SK-N-SH (cell line): ENCODE measurements at regions not wholly inside any gene's neighbourhood (a gene's known extent, or its start where the extent isn't known, plus 50 kb on each side); places are given as distances from the start of the nearest gene placed in this dataset.

ENCODE experiments used
- CTCF ChIA-PET: fragments of 300-600, 350-600 bp; formaldehyde crosslinking; extraction: SDS; loops from one replicate; lab custom pipeline; 2021; lab: Yijun Ruan, JAX
- POLR2A ChIA-PET: fragments of 350-600 bp; sonication (Branson Sonifier 250); formaldehyde crosslinking; extraction: SDS; loops from one replicate; lab custom pipeline; 2020; ENCODE audit warnings: antibody characterized with exemption, inconsistent platforms; lab: Yijun Ruan, JAX
- DNase-seq: peaks from one replicate; pipeline ENCODE4 v3.0.0; 2012
- H2AFZ ChIP-seq: fragments of 200-600 bp; sonication (generic); 2 replicates; pipeline ENCODE4 v1.8.1; 2016; ENCODE audit warnings: antibody characterized with exemption, mild to moderate bottlenecking, low read depth
- H3F3A ChIP-seq: fragments of 200-600 bp; sonication (generic); replicated peaks from 2 replicates; pipeline ENCODE3; 2016; ENCODE audit warnings: antibody characterized with exemption, mild to moderate bottlenecking; ENCODE audit not compliant: insufficient read depth
- H3K27ac ChIP-seq, 2 experiments: fragments of 200-500 bp in 1 of 2; fragments of 200-600 bp in 1 of 2; sonication (Bioruptor generic) in 1 of 2; sonication (generic), shearing (Covaris generic) in 1 of 2; 2 replicates each; pipeline versions ENCODE4 v1.5.1 to v1.6.1; 2014 to 2016; ENCODE audit warnings: low read depth in 2 of 2, inconsistent platforms in 1 of 2, low read length in 1 of 2, mild to moderate bottlenecking in 1 of 2, mixed read lengths in 1 of 2
- H3K27me3 ChIP-seq: fragments of 200-600 bp; sonication (generic), shearing (Covaris generic); 2 replicates; pipeline ENCODE4 v1.6.1; 2016; ENCODE audit warnings: mixed run types; ENCODE audit not compliant: insufficient read depth
- H3K36me3 ChIP-seq, 2 experiments: fragments of 200-500 bp in 1 of 2; fragments of 200-600 bp in 1 of 2; sonication (Bioruptor generic) in 1 of 2; sonication (generic) in 1 of 2; replicated peaks in 1 of 2; 2 replicates each; pipeline versions ENCODE3 to v1.5.1; 2014 to 2016; ENCODE audit warnings: low read length in 1 of 2, mild to moderate bottlenecking in 1 of 2; ENCODE audit not compliant: insufficient read depth in 2 of 2, control insufficient read depth in 1 of 2
- H3K4me1 ChIP-seq, 2 experiments: fragments of 200-500 bp in 1 of 2; fragments of 200-600 bp in 1 of 2; sonication (Bioruptor generic) in 1 of 2; sonication (generic), shearing (Covaris generic) in 1 of 2; 2 replicates each; pipeline versions ENCODE4 v1.5.1 to v1.6.1; 2014 to 2016; ENCODE audit warnings: low read depth in 1 of 2, low read length in 1 of 2, mixed run types in 1 of 2; ENCODE audit not compliant: insufficient read depth in 2 of 2, control insufficient read depth in 1 of 2
- H3K4me2 ChIP-seq: fragments of 200-600 bp; sonication (generic), shearing (Covaris generic); 2 replicates; pipeline ENCODE4 v1.6.1; 2017; ENCODE audit warnings: mixed run types
- H3K4me3 ChIP-seq, 2 experiments: fragments of 200-500 bp in 1 of 2; fragments of 200-600 bp in 1 of 2; sonication (Bioruptor generic) in 1 of 2; sonication (generic), shearing (Covaris generic) in 1 of 2; 2 replicates each; pipeline versions ENCODE4 v1.5.1 to v1.8.1; 2014 to 2016; ENCODE audit warnings: low read depth in 2 of 2, inconsistent platforms in 1 of 2, low read length in 1 of 2, mild to moderate bottlenecking in 1 of 2, mixed read lengths in 1 of 2, moderate library complexity in 1 of 2
- H3K79me2 ChIP-seq: fragments of 200-600 bp; sonication (generic); 2 replicates; pipeline ENCODE4 v1.8.1; 2017; ENCODE audit warnings: mild to moderate bottlenecking; ENCODE audit not compliant: insufficient read depth
- H3K9ac ChIP-seq: fragments of 200-600 bp; sonication (generic); 2 replicates; pipeline ENCODE4 v1.6.1; 2017; ENCODE audit warnings: mixed run types
- H3K9me2 ChIP-seq: fragments of 200-600 bp; sonication (generic); 2 replicates; pipeline ENCODE4 v1.6.1; 2017; ENCODE audit warnings: mixed run types
- H3K9me3 ChIP-seq: fragments of 200-600 bp; sonication (generic); 2 replicates; pipeline ENCODE4 v1.6.1; 2017; ENCODE audit warnings: mixed run types, mild to moderate bottlenecking, moderate library complexity
- H4K20me1 ChIP-seq: fragments of 200-600 bp; sonication (generic); 2 replicates; pipeline ENCODE4 v1.6.1; 2017; ENCODE audit warnings: mild to moderate bottlenecking, mixed run types; ENCODE audit not compliant: insufficient read depth
- CHD2 ChIP-seq: fragments of 150-350 bp; IDR thresholded peaks from 2 replicates; pipeline ENCODE4 v1.6.1; 2018; ENCODE audit warnings: low read length; ENCODE audit not compliant: partially characterized antibody
- ELF1 ChIP-seq: IDR thresholded peaks from 2 replicates; pipeline ENCODE4 v1.4.0; 2012
- EZH2phosphoT487 ChIP-seq: fragments of 200-600 bp; sonication (generic); IDR thresholded peaks from 2 replicates; pipeline ENCODE4 v1.6.1; 2017; ENCODE audit warnings: low read depth, mixed run types, mild to moderate bottlenecking, antibody characterized with exemption, moderate library complexity, borderline replicate concordance
- FOSL2 ChIP-seq: IDR thresholded peaks from 2 replicates; pipeline ENCODE4 v1.4.0; 2012; ENCODE audit warnings: low read depth, mild to moderate bottlenecking, moderate library complexity, borderline replicate concordance
- FOXJ3 ChIP-seq: sonication (generic); formaldehyde crosslinking; IDR thresholded peaks from 2 replicates; pipeline ENCODE4 v1.5.1; 2020; ENCODE audit warnings: mild to moderate bottlenecking, missing genetic modification reagents
- FOXM1 ChIP-seq: IDR thresholded peaks from 2 replicates; pipeline ENCODE4 v1.4.0; 2012; ENCODE audit warnings: low read depth, mild to moderate bottlenecking
- GABPA ChIP-seq: IDR thresholded peaks from 2 replicates; pipeline ENCODE4 v1.4.0; 2012; ENCODE audit warnings: low read depth, mild to moderate bottlenecking
- GATA2 ChIP-seq: sonication (generic); formaldehyde crosslinking; IDR thresholded peaks from 2 replicates; pipeline ENCODE4 v1.5.0; 2020; ENCODE audit warnings: mild to moderate bottlenecking, missing genetic modification reagents
- MEF2A ChIP-seq: IDR thresholded peaks from 2 replicates; pipeline ENCODE4 v1.4.0; 2012; ENCODE audit warnings: low read depth, borderline replicate concordance
- MXI1 ChIP-seq: IDR thresholded peaks from 2 replicates; pipeline ENCODE4 v1.6.1; 2012; ENCODE audit warnings: mild to moderate bottlenecking, low read depth, low read length, improper control_type of control experiment
- NFIC ChIP-seq: IDR thresholded peaks from 2 replicates; pipeline ENCODE4 v1.4.0; 2012; ENCODE audit warnings: borderline replicate concordance
- NRF1 ChIP-seq: IDR thresholded peaks from 2 replicates; pipeline ENCODE4 v1.6.1; 2012; ENCODE audit warnings: low read depth, mild to moderate bottlenecking, low read length
- POLR2AphosphoS5 ChIP-seq: IDR thresholded peaks from 2 replicates; pipeline ENCODE4 v1.6.1; 2012; ENCODE audit warnings: low read depth, low read length
- RAD21 ChIP-seq: IDR thresholded peaks from 2 replicates; pipeline ENCODE4 v1.6.1; 2012; ENCODE audit warnings: mild to moderate bottlenecking, low read length
- RFX5 ChIP-seq: IDR thresholded peaks from 2 replicates; pipeline ENCODE4 v1.6.1; 2012; ENCODE audit warnings: mild to moderate bottlenecking, improper control_type of control experiment, low read length
- RXRA ChIP-seq: IDR thresholded peaks from 2 replicates; pipeline ENCODE4 v1.4.0; 2012; ENCODE audit warnings: low read depth, mild to moderate bottlenecking, borderline replicate concordance
- SIN3A ChIP-seq: IDR thresholded peaks from 2 replicates; pipeline ENCODE4 v1.6.1; 2012; ENCODE audit warnings: low read depth, mild to moderate bottlenecking, low read length, moderate library complexity, borderline replicate concordance
- TAF1 ChIP-seq: IDR thresholded peaks from 2 replicates; pipeline ENCODE4 v1.6.1; 2012; ENCODE audit warnings: low read depth, mild to moderate bottlenecking, low read length, moderate library complexity, borderline replicate concordance
- YY1 ChIP-seq: IDR thresholded peaks from 2 replicates; pipeline ENCODE4 v1.4.0; 2012; ENCODE audit warnings: low read depth, mild to moderate bottlenecking
- WGBS: methylation state at CpG from one replicate; pipeline ENCODE4 v1.1.6; 2017; ENCODE audit warnings: low lambda C conversion rate; 5-methylcytosine and 5-hydroxymethylcytosine counted together
- TF ChIP-seq, protein P1 (sequence below): IDR thresholded peaks from 2 replicates; pipeline ENCODE4 v1.4.0; 2012; ENCODE audit warnings: low read depth, borderline replicate concordance
- TF ChIP-seq, protein P2 (sequence below): IDR thresholded peaks from 2 replicates; pipeline ENCODE4 v1.4.0; 2012; ENCODE audit warnings: low read depth, borderline replicate concordance
- TF ChIP-seq, protein P3 (sequence below): IDR thresholded peaks from 2 replicates; pipeline ENCODE4 v1.6.1; 2012; ENCODE audit warnings: mild to moderate bottlenecking, low read depth, low read length, moderate library complexity

DNA sequence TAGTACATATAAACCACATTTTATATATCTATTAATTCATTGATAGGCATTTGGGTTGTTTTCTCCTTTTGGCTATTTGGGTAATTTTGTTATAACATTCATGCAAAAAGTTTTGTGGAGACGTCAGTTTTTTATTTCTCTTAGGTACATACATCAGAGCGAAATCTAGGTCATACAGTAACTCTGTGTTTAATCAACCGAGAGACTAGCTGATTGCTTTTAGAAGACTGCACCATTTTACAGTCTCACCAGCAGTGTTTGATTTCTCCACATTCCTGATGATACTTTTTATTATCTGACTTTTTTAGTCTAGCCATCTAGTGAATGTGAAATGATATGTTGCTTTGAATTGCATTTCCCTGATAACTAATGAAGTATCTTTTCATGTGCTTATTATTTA, 1019.3 kb downstream of the NSUN3 start (continued):
- TF ChIP-seq, protein P1, sequence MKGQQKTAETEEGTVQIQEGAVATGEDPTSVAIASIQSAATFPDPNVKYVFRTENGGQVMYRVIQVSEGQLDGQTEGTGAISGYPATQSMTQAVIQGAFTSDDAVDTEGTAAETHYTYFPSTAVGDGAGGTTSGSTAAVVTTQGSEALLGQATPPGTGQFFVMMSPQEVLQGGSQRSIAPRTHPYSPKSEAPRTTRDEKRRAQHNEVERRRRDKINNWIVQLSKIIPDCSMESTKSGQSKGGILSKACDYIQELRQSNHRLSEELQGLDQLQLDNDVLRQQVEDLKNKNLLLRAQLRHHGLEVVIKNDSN: no peak
- no peak for TF ChIP-seq TAF1

DNA sequence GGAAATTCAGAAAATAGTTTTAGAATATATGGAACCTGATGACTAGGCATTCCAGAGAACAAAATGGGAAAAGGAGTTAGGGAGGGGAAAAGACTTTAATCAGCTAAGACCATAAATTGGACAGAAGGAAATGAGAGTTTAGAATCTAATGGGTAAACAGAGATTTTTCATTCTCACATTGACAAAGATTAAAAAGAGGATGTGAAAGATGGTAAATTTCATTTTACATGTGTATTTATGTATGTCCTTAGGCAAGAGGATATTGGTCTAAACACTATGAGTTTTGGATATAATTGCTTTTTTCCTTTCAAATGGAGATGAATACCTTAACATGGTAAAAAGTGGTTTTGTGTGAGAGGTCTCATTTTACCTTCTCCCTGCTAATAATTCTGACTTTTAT, 1021.9 kb downstream of the NSUN3 start:
- Histone ChIP-seq H3K4me3 (no peak overlapping the region), H3K36me3 (no peaks in the 10 kb centered on the region), H3K9ac (no peak overlapping the region), H4K20me1 (no peaks in the 10 kb centered on the region), H3K79me2 (no peaks in the 10 kb centered on the region), H3F3A (no peaks in the 10 kb centered on the region), H3K4me1 (no peaks in the 10 kb centered on the region), H3K4me2 (no peak overlapping the region), H3K27me3 (no peaks in the 10 kb centered on the region), H3K9me2 (no peaks in the 10 kb centered on the region; the same call in 1 of the 2 replicates), H2AFZ (no peak overlapping the region), H3K27ac (no peak overlapping the region), H3K9me3 (no peaks in the 10 kb centered on the region)
- ChIA-PET CTCF (no interaction called here), POLR2A (no interaction called here)
- DNase-seq: no peak
- TF ChIP-seq MEF2A (no peak), ELF1 (no peak), GABPA (no peak), RAD21 (no peak), YY1 (no peak), MXI1 (no peak), CHD2 (no peak), NFIC (no peak), SIN3A (no peak), FOXM1 (no peak), FOSL2 (no peak), RXRA (no peak), TAF1 (no peak), POLR2AphosphoS5 (no peak), GATA2 (CRISPR knock-in tag) (no peak), EZH2phosphoT487 (no peak)

DNA sequence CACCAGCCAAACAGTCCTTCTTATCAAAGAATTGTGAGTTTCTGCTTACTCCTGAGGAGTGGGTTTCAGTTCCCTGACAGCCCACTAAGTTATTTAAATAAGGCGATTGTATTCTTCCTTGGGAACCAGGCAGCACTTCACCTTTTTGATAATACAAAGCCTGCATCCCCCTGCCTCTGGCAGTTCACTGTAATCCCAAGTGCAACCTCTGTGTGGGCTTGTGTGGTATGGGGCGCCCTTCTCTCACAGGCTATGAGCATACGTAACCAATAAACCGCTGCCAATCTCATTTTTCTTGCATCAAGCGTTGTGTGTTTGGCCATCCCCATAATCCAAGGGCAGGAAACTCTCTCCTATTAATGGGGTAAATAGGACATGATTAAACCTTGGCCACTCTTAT, 1025.6 kb downstream of the NSUN3 start:
- 41% methylated on average over 5 of the region's 5 CpGs for WGBS
- Histone ChIP-seq H3F3A (no peaks in the 10 kb centered on the region), H3K4me3 (no peak overlapping the region), H3K27me3 (no peaks in the 10 kb centered on the region), H3K4me1 (no peaks in the 10 kb centered on the region), H3K27ac (no peak overlapping the region), H3K79me2 (no peaks in the 10 kb centered on the region), H4K20me1 (no peaks in the 10 kb centered on the region), H3K4me2 (no peak overlapping the region), H3K9me2 (no peaks in the 10 kb centered on the region), H2AFZ (no peak overlapping the region), H3K9ac (no peak overlapping the region), H3K36me3 (no peaks in the 10 kb centered on the region), H3K9me3 (no peaks in the 10 kb centered on the region)
- ChIA-PET CTCF (no interaction called here), POLR2A (no interaction called here)
- DNase-seq: no peak
- TF ChIP-seq NRF1 (no peak), RFX5 (no peak), NFIC (no peak), FOSL2 (no peak), FOXJ3 (CRISPR knock-in tag) (no peak), POLR2AphosphoS5 (no peak)
- TF ChIP-seq, protein P2, sequence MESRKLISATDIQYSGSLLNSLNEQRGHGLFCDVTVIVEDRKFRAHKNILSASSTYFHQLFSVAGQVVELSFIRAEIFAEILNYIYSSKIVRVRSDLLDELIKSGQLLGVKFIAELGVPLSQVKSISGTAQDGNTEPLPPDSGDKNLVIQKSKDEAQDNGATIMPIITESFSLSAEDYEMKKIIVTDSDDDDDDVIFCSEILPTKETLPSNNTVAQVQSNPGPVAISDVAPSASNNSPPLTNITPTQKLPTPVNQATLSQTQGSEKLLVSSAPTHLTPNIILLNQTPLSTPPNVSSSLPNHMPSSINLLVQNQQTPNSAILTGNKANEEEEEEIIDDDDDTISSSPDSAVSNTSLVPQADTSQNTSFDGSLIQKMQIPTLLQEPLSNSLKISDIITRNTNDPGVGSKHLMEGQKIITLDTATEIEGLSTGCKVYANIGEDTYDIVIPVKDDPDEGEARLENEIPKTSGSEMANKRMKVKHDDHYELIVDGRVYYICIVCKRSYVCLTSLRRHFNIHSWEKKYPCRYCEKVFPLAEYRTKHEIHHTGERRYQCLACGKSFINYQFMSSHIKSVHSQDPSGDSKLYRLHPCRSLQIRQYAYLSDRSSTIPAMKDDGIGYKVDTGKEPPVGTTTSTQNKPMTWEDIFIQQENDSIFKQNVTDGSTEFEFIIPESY: no peak
- TF ChIP-seq, protein P1: no peak
- TF ChIP-seq, protein P3, sequence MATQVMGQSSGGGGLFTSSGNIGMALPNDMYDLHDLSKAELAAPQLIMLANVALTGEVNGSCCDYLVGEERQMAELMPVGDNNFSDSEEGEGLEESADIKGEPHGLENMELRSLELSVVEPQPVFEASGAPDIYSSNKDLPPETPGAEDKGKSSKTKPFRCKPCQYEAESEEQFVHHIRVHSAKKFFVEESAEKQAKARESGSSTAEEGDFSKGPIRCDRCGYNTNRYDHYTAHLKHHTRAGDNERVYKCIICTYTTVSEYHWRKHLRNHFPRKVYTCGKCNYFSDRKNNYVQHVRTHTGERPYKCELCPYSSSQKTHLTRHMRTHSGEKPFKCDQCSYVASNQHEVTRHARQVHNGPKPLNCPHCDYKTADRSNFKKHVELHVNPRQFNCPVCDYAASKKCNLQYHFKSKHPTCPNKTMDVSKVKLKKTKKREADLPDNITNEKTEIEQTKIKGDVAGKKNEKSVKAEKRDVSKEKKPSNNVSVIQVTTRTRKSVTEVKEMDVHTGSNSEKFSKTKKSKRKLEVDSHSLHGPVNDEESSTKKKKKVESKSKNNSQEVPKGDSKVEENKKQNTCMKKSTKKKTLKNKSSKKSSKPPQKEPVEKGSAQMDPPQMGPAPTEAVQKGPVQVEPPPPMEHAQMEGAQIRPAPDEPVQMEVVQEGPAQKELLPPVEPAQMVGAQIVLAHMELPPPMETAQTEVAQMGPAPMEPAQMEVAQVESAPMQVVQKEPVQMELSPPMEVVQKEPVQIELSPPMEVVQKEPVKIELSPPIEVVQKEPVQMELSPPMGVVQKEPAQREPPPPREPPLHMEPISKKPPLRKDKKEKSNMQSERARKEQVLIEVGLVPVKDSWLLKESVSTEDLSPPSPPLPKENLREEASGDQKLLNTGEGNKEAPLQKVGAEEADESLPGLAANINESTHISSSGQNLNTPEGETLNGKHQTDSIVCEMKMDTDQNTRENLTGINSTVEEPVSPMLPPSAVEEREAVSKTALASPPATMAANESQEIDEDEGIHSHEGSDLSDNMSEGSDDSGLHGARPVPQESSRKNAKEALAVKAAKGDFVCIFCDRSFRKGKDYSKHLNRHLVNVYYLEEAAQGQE: no peak
